Nephron (organoid): ENCODE measurements at regions not wholly inside any gene's neighbourhood (a gene's known extent, or its start where the extent isn't known, plus 50 kb on each side); places are given as distances from the start of the nearest gene placed in this dataset.

ENCODE experiments used
- H3K27ac Mint-ChIP-seq, 3 experiments: 2 replicates each; pipeline ENCODE4 v1.8.0; 2020; ENCODE audit warnings: mixed read lengths in 3 of 3, mild to moderate bottlenecking in 2 of 3, moderate library complexity in 1 of 3
- H3K27me3 Mint-ChIP-seq: 2 replicates; pipeline ENCODE4 v1.8.0; 2021; ENCODE audit warnings: low read depth, mild to moderate bottlenecking, moderate library complexity, mixed read lengths
- H3K36me3 Mint-ChIP-seq: 2 replicates; pipeline ENCODE4 v1.8.0; 2020; ENCODE audit warnings: low read depth, mixed read lengths
- H3K4me1 Mint-ChIP-seq: 2 replicates; pipeline ENCODE4 v1.8.0; 2020; ENCODE audit warnings: mixed read lengths
- H3K4me3 Mint-ChIP-seq, 3 experiments: 2 replicates each; pipeline ENCODE4 v1.8.0; 2020; ENCODE audit warnings: mild to moderate bottlenecking in 3 of 3, mixed read lengths in 3 of 3, moderate library complexity in 2 of 3
- H3K9me3 Mint-ChIP-seq: 2 replicates; pipeline ENCODE4 v1.8.0; 2020; ENCODE audit warnings: mixed read lengths
- TF ChIP-seq, protein P1 (sequence below), 3 experiments: fragments of 200-600 bp; sonication (generic); IDR thresholded peaks; one replicate each; pipeline ENCODE4 v1.5.0; 2021; ENCODE audit warnings: antibody characterized with exemption in 3 of 3; ENCODE audit not compliant: unreplicated experiment in 3 of 3

DNA sequence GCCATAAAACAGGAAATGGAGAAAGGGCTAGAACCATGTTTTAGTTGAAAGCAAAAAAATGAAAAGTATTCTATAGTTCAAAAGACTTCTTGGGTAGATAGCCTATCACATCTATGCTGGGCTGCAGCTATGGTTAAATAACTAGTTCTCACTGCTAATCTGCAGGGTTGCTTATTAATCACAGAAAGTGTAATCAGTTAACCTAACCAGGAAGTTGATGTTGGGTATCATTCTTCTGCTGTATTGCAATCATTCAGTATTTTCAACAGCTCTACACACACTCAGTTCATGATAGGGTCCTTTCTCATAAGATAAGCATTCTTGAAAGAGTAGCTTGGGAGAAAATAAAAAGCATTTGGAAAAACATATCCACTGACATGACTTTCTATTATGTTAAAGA is 135.2 kb upstream of the TCF21 start:
- Mint-ChIP-seq H3K4me3 (no peak overlapping the region), H3K9me3 (no peaks in the 10 kb centered on the region), H3K27me3 (no peaks in the 10 kb centered on the region), H3K4me1 (peaks cover 44% of the 10 kb centered on the region), H3K27ac (peak overlapping the region; percentile 83 to 90 (median 89)), H3K36me3 (no peaks in the 10 kb centered on the region)
- TF ChIP-seq, protein P1, sequence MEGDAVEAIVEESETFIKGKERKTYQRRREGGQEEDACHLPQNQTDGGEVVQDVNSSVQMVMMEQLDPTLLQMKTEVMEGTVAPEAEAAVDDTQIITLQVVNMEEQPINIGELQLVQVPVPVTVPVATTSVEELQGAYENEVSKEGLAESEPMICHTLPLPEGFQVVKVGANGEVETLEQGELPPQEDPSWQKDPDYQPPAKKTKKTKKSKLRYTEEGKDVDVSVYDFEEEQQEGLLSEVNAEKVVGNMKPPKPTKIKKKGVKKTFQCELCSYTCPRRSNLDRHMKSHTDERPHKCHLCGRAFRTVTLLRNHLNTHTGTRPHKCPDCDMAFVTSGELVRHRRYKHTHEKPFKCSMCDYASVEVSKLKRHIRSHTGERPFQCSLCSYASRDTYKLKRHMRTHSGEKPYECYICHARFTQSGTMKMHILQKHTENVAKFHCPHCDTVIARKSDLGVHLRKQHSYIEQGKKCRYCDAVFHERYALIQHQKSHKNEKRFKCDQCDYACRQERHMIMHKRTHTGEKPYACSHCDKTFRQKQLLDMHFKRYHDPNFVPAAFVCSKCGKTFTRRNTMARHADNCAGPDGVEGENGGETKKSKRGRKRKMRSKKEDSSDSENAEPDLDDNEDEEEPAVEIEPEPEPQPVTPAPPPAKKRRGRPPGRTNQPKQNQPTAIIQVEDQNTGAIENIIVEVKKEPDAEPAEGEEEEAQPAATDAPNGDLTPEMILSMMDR (IDR thresholded peaks at IDR 0.05; ENCODE audit: unreplicated experiment in 3 of 3): no peak

DNA sequence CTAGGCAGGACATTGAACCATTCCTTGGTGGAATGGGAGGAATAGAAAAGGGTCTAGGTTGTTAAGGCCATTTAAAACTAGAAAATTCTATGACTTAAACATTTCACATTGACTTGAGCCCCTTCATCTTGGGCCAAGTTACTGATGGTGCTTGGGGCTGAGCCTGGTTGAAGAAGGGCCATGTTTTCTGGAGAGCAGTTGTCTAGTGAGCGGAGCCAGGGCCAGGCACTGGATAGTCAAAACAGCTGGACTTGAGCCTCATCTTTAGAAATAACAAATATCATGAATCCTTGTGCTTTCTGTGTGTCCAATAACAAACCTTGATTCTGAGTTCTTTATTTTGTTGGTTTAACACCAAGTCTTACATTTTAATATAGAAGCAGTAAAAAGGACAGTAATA is 134.6 kb upstream of the TCF21 start:
- no peaks in the 10 kb centered on the region for H3K27me3 Mint-ChIP-seq
- no peaks in the 10 kb centered on the region for H3K36me3 Mint-ChIP-seq
- TF ChIP-seq, protein P1 (IDR thresholded peaks at IDR 0.05; ENCODE audit: unreplicated experiment in 3 of 3): no peak
- peaks cover 48% of the 10 kb centered on the region for H3K4me1 Mint-ChIP-seq
- no peaks in the 10 kb centered on the region for H3K9me3 Mint-ChIP-seq
- H3K27ac Mint-ChIP-seq: peak overlapping the region; percentile 83 to 90 (median 89)
- H3K4me3 Mint-ChIP-seq: no peak overlapping the region

DNA sequence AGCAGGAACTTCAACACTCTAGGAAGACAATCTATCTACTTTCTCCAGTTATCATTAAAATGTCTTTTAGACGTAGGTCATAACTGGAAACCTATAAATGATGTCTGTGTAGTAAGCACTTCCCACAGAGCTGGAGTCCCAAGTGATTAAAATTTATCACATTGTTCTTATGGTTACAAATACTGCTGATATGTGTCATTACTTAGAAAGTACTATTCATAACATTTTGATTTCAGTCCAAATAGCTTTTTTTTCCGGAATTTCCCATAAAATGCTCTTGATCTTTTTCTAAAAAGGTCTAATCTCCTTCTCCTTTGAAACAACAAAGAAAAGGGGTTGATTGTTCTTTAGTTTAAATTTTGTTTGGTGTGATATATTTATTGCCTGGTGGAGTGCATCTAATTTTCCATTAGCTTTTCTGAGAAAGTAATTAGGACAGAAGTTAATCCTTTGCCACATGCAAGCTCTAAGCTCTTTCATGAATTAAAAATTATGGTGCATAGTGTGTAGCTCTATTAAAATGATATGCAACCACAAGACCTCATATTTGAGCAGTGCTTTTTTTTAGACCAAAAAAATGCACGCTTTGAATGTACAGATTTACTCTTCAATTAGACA is 132.7 kb upstream of the TCF21 start:
- peak overlapping the region; percentile 83 to 90 (median 89) for H3K27ac Mint-ChIP-seq
- H3K4me3 Mint-ChIP-seq: peak overlapping the region in 2 of 3 experiments; percentile 26 to 31
- H3K27me3 Mint-ChIP-seq: no peaks in the 10 kb centered on the region
- H3K9me3 Mint-ChIP-seq: no peaks in the 10 kb centered on the region
- TF ChIP-seq, protein P1 (IDR thresholded peaks at IDR 0.05; ENCODE audit: unreplicated experiment in 3 of 3): no peak
- H3K4me1 Mint-ChIP-seq: peaks cover 65% of the 10 kb centered on the region
- no peaks in the 10 kb centered on the region for H3K36me3 Mint-ChIP-seq

DNA sequence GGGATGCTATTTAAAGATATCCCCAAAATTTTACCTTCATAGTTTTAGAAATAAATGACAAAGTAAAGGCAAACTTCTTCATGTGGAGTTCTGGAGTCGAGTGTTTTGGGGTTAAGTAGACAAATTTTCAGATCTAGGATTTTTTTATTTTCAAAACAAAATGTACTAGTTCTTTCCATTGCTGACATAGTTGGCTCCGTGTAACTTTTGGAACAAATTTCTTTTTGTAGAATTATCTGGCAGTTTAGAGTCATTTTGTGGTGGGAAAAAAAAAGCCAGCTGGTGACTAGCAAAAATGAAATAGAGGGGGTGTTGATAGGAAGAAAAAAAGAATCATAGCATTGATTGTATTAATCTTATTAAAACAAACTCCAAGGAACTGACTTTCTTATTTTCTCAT is 131.6 kb upstream of the TCF21 start:
- H3K9me3 Mint-ChIP-seq: no peaks in the 10 kb centered on the region
- peak overlapping the region in 1 of 3 experiments; percentile 28 for H3K4me3 Mint-ChIP-seq
- no peaks in the 10 kb centered on the region for H3K27me3 Mint-ChIP-seq
- peak overlapping the region; percentile 83 to 90 (median 89) for H3K27ac Mint-ChIP-seq
- H3K36me3 Mint-ChIP-seq: no peaks in the 10 kb centered on the region
- TF ChIP-seq, protein P1 (IDR thresholded peaks at IDR 0.05; ENCODE audit: unreplicated experiment in 3 of 3): no peak
- H3K4me1 Mint-ChIP-seq: peaks cover 62% of the 10 kb centered on the region

DNA sequence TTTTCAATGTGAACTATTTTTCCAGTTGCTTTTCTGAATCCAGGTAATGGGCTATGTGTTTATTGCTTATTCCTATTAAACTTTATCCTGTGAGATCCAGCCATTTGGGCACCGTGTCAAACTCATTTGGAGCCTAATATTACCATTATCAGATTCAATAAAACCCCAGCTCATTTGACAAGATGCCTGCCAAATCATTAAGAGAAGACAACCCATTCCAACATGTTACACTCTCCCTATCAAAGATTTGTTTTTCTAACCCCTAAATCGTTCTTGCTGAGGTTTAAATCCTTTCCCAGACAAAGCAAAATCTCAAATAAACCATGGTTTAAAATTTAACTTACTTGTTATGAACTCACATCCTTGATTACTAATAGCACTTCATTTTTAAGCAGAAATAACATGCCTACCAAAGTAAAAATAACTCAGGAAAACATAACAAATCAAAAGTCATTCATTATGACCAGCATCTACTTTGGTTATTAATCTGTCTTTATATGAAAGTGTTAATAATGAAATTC is 130.0 kb upstream of the TCF21 start:
- Mint-ChIP-seq H3K27me3 (no peaks in the 10 kb centered on the region), H3K27ac (peak overlapping the region; percentile 80 to 90 (median 89)), H3K4me3 (peak overlapping the region in 1 of 3 experiments; percentile 21), H3K4me1 (peaks cover 66% of the 10 kb centered on the region), H3K36me3 (no peaks in the 10 kb centered on the region), H3K9me3 (no peaks in the 10 kb centered on the region)
- TF ChIP-seq, protein P1 (IDR thresholded peaks at IDR 0.05; ENCODE audit: unreplicated experiment in 3 of 3): no peak

DNA sequence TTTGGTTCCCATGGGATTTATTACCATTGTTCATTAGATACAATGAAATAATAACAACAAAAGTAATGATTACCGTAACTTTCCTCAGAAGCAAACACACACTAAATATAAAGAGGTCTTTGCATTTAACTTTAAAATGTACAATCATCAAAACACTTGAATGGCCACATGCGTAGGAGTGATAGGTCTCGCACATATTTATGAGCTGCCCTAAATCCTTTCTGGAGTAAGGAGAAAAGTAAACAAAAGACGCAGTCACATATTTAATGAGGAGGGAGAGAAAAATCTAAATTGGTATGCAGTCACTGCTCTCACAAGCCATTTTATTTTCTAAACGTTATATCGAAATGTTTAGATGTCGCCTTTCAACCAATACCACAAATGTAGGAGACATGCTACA is 129.4 kb upstream of the TCF21 start:
- Mint-ChIP-seq H3K27ac (peak overlapping the region; percentile 80 to 90 (median 89)), H3K36me3 (no peaks in the 10 kb centered on the region), H3K9me3 (no peaks in the 10 kb centered on the region), H3K27me3 (no peaks in the 10 kb centered on the region), H3K4me3 (peak overlapping the region in 1 of 3 experiments; percentile 2), H3K4me1 (peaks cover 69% of the 10 kb centered on the region)
- TF ChIP-seq, protein P1 (IDR thresholded peaks at IDR 0.05; ENCODE audit: unreplicated experiment in 3 of 3): no peak
